Panc1 (cell line): ENCODE measurements at regions not wholly inside any gene's neighbourhood (a gene's known extent, or its start where the extent isn't known, plus 50 kb on each side); places are given as distances from the start of the nearest gene placed in this dataset.

Experiments
- POLR2AphosphoS5 ChIP-seq: IDR thresholded peaks from 2 replicates; pipeline ENCODE4 v1.6.1; 2012; ENCODE audit warnings: mild to moderate bottlenecking, low read depth, low read length, moderate library complexity
- SIN3A ChIP-seq: IDR thresholded peaks from 2 replicates; pipeline ENCODE4 v1.6.1; 2012; ENCODE audit warnings: low read depth, mild to moderate bottlenecking, low read length, moderate library complexity, borderline replicate concordance; ENCODE audit not compliant: insufficient read depth
- TCF7L2 ChIP-seq: IDR thresholded peaks from 2 replicates; pipeline ENCODE4 v1.6.1; 2011; ENCODE audit warnings: mild to moderate bottlenecking, low read depth, low read length, inconsistent platforms
- TF ChIP-seq, protein P1 (sequence below): fragments of 450-650 bp; IDR thresholded peaks from 2 replicates; pipeline ENCODE4 v1.5.1; 2017; ENCODE audit warnings: mild to moderate bottlenecking
- TF ChIP-seq, protein P2 (sequence below), 2 experiments: IDR thresholded peaks; 2 replicates each; pipeline ENCODE4 v1.6.1; 2011 to 2012; ENCODE audit warnings: low read depth in 2 of 2, control low read depth in 1 of 2, low read length in 1 of 2, mild to moderate bottlenecking in 1 of 2, moderate library complexity in 1 of 2; ENCODE audit not compliant: insufficient read depth in 1 of 2

GRCh38 chr13:48851707-48852106, 124.0 kb upstream of the FNDC3A start:
- no peak for TF ChIP-seq POLR2AphosphoS5
- TF ChIP-seq, protein P1, sequence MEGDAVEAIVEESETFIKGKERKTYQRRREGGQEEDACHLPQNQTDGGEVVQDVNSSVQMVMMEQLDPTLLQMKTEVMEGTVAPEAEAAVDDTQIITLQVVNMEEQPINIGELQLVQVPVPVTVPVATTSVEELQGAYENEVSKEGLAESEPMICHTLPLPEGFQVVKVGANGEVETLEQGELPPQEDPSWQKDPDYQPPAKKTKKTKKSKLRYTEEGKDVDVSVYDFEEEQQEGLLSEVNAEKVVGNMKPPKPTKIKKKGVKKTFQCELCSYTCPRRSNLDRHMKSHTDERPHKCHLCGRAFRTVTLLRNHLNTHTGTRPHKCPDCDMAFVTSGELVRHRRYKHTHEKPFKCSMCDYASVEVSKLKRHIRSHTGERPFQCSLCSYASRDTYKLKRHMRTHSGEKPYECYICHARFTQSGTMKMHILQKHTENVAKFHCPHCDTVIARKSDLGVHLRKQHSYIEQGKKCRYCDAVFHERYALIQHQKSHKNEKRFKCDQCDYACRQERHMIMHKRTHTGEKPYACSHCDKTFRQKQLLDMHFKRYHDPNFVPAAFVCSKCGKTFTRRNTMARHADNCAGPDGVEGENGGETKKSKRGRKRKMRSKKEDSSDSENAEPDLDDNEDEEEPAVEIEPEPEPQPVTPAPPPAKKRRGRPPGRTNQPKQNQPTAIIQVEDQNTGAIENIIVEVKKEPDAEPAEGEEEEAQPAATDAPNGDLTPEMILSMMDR, result no peak
- no peak for TF ChIP-seq SIN3A
- TF ChIP-seq, protein P2, sequence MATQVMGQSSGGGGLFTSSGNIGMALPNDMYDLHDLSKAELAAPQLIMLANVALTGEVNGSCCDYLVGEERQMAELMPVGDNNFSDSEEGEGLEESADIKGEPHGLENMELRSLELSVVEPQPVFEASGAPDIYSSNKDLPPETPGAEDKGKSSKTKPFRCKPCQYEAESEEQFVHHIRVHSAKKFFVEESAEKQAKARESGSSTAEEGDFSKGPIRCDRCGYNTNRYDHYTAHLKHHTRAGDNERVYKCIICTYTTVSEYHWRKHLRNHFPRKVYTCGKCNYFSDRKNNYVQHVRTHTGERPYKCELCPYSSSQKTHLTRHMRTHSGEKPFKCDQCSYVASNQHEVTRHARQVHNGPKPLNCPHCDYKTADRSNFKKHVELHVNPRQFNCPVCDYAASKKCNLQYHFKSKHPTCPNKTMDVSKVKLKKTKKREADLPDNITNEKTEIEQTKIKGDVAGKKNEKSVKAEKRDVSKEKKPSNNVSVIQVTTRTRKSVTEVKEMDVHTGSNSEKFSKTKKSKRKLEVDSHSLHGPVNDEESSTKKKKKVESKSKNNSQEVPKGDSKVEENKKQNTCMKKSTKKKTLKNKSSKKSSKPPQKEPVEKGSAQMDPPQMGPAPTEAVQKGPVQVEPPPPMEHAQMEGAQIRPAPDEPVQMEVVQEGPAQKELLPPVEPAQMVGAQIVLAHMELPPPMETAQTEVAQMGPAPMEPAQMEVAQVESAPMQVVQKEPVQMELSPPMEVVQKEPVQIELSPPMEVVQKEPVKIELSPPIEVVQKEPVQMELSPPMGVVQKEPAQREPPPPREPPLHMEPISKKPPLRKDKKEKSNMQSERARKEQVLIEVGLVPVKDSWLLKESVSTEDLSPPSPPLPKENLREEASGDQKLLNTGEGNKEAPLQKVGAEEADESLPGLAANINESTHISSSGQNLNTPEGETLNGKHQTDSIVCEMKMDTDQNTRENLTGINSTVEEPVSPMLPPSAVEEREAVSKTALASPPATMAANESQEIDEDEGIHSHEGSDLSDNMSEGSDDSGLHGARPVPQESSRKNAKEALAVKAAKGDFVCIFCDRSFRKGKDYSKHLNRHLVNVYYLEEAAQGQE (IDR thresholded peaks at IDR 0.05; ENCODE audit: insufficient read depth in 1 of 2, low read depth in 2 of 2, low read length in 1 of 2), result no peak
- TF ChIP-seq TCF7L2, result no peak
